ENCODE measurements at regions not wholly inside any gene's neighbourhood (a gene's known extent, or its start where the extent isn't known, plus 50 kb on each side); places are given as distances from the start of the nearest gene placed in this dataset.

DNA sequence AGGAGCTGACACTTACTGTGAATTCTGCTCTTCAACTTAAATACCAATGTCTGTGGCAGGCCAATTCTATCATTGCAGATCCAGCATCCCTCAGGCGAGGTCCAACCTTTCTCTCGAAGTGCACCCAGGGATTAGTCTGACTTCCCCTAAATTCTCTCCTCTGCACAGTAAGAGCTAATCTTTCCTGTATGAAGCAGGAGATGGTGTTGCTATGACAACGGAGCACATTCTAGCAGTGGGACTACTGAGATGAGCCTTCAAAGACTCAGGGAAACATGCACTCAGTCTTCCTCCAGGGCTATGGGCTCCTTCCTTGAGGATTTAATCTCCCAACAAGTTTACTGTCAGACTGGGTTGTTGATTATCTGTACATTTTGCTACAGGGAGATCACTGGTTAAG lies 176.3 kb downstream of the NOL4 start:
- peaks cover 14% of the 10 kb centered on the region; the same call in 1 of the 2 replicates for H3K4me1 ChIP-seq (ENCODE audit: insufficient read depth)
- Mint-ChIP-seq H3K9me3 (no peaks in the 10 kb centered on the region), H3K36me3 (ENCODE audit: low read depth) (no peaks in the 10 kb centered on the region), H3K27me3 (ENCODE audit: insufficient read depth, low read depth, poor library complexity) (no peaks in the 10 kb centered on the region), H3K4me1 (peaks cover 13% of the 10 kb centered on the region), H3K4me3 (no peak overlapping the region), H3K27ac (0 out of 2 replicates have a peak overlapping the region, but pooled peaks have one; percentile 30)
- ATAC-seq = peak; percentile 51
- no peaks in the 10 kb centered on the region for H3F3A ChIP-seq (replicated peaks; ENCODE audit: low read depth)
- TF ChIP-seq, protein P1, sequence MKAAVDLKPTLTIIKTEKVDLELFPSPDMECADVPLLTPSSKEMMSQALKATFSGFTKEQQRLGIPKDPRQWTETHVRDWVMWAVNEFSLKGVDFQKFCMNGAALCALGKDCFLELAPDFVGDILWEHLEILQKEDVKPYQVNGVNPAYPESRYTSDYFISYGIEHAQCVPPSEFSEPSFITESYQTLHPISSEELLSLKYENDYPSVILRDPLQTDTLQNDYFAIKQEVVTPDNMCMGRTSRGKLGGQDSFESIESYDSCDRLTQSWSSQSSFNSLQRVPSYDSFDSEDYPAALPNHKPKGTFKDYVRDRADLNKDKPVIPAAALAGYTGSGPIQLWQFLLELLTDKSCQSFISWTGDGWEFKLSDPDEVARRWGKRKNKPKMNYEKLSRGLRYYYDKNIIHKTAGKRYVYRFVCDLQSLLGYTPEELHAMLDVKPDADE (IDR thresholded peaks at IDR 0.05) = no peak
- TF ChIP-seq JUNB (IDR thresholded peaks at IDR 0.05; ENCODE audit: unreplicated experiment) (no peak), ZNF114 (CRISPR knock-in tag; IDR thresholded peaks at IDR 0.05) (no peak), NANOG (IDR thresholded peaks at IDR 0.05; ENCODE audit: borderline replicate concordance) (no peak), ZNF331 (CRISPR knock-in tag; IDR thresholded peaks at IDR 0.05; ENCODE audit: low read depth) (no peak), POLR2AphosphoS5 (IDR thresholded peaks at IDR 0.05; ENCODE audit: low read depth) (no peak), REST (IDR thresholded peaks at IDR 0.05; ENCODE audit: unreplicated experiment) (no peak), EZH2 (IDR thresholded peaks at IDR 0.05; ENCODE audit: low read depth, unreplicated experiment) (no peak), EZH2phosphoT487 (IDR thresholded peaks at IDR 0.05; ENCODE audit: unreplicated experiment) (no peak), ZNF462 (CRISPR knock-in tag; IDR thresholded peaks at IDR 0.05) (no peak), CREB1 (CRISPR knock-in tag; IDR thresholded peaks at IDR 0.05; ENCODE audit: low read depth) (no peak), STAT1 (IDR thresholded peaks at IDR 0.05; ENCODE audit: unreplicated experiment) (no peak)
- TF ChIP-seq, protein P2, sequence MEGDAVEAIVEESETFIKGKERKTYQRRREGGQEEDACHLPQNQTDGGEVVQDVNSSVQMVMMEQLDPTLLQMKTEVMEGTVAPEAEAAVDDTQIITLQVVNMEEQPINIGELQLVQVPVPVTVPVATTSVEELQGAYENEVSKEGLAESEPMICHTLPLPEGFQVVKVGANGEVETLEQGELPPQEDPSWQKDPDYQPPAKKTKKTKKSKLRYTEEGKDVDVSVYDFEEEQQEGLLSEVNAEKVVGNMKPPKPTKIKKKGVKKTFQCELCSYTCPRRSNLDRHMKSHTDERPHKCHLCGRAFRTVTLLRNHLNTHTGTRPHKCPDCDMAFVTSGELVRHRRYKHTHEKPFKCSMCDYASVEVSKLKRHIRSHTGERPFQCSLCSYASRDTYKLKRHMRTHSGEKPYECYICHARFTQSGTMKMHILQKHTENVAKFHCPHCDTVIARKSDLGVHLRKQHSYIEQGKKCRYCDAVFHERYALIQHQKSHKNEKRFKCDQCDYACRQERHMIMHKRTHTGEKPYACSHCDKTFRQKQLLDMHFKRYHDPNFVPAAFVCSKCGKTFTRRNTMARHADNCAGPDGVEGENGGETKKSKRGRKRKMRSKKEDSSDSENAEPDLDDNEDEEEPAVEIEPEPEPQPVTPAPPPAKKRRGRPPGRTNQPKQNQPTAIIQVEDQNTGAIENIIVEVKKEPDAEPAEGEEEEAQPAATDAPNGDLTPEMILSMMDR (conservative IDR thresholded peaks at IDR 0.05; ENCODE audit: low read depth in 2 of 2) = no peak
- H3K9me2 ChIP-seq (ENCODE audit: insufficient read depth) = no peaks in the 10 kb centered on the region
- no peaks in the 10 kb centered on the region for H3K36me3 ChIP-seq (ENCODE audit: insufficient read depth)
- no peak overlapping the region for H3K4me3 ChIP-seq
- no peak overlapping the region for H2AFZ ChIP-seq
- H3K4me2 ChIP-seq = no peak overlapping the region
- H3K27me3 ChIP-seq (ENCODE audit: insufficient read depth) = no peaks in the 10 kb centered on the region
- H3K27ac ChIP-seq (ENCODE audit: low read depth) = no peak overlapping the region
- peak; percentile 49 for DNase-seq (ENCODE audit: low spot score)
- no peaks in the 10 kb centered on the region for H4K20me1 ChIP-seq (replicated peaks; ENCODE audit: insufficient read depth)
- no peaks in the 10 kb centered on the region for H3K79me2 ChIP-seq (replicated peaks; ENCODE audit: insufficient read depth)

Data from GM23338 (cell line).